ENCODE measurements at regions not wholly inside any gene's neighbourhood (a gene's known extent, or its start where the extent isn't known, plus 50 kb on each side); places are given as distances from the start of the nearest gene placed in this dataset.

DNA sequence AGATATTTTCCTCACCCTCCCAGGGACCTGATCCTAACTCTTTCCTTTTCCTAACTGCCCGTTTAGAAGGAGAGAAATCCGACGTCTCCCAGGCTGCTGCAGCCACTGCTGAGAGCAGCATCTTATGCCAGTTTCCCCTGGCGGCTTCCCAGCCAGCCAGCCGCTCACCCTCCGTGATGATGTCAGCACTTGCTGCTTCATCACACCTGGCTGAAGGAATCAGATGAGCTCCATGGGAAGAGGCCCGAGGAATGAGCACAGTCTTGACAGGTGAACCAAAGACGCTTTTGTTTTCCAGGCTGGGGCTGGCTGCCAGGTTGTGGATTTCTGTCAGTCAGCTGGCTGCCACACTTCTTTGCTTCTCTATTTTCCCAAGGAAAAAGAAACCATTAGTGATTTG is 445.1 kb upstream of the RBMS3 start:
- DNase-seq (ENCODE audit: low spot score) = peak; percentile 16
- H3K4me3 ChIP-seq = no peak overlapping the region
- no peaks in the 10 kb centered on the region for H3K27me3 ChIP-seq (replicated peaks; ENCODE audit: insufficient read depth)
- no peak overlapping the region for H3K27ac ChIP-seq
- whole genome bisulfite sequencing = 22% methylated on average over 8 of the region's 8 CpGs
- no peaks in the 10 kb centered on the region for H3K4me1 ChIP-seq (replicated peaks)
- no peaks in the 10 kb centered on the region for H3K36me3 ChIP-seq
- intact Hi-C loops (cut with DNase I) = no loop called here
- TF ChIP-seq, protein P1, sequence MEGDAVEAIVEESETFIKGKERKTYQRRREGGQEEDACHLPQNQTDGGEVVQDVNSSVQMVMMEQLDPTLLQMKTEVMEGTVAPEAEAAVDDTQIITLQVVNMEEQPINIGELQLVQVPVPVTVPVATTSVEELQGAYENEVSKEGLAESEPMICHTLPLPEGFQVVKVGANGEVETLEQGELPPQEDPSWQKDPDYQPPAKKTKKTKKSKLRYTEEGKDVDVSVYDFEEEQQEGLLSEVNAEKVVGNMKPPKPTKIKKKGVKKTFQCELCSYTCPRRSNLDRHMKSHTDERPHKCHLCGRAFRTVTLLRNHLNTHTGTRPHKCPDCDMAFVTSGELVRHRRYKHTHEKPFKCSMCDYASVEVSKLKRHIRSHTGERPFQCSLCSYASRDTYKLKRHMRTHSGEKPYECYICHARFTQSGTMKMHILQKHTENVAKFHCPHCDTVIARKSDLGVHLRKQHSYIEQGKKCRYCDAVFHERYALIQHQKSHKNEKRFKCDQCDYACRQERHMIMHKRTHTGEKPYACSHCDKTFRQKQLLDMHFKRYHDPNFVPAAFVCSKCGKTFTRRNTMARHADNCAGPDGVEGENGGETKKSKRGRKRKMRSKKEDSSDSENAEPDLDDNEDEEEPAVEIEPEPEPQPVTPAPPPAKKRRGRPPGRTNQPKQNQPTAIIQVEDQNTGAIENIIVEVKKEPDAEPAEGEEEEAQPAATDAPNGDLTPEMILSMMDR (IDR thresholded peaks at IDR 0.05) = no peak
- TF ChIP-seq POLR2AphosphoS5 (IDR thresholded peaks at IDR 0.05) (no peak), POLR2A (IDR thresholded peaks at IDR 0.05) (no peak)
- no peaks in the 10 kb centered on the region for H3K9me3 ChIP-seq

DNA sequence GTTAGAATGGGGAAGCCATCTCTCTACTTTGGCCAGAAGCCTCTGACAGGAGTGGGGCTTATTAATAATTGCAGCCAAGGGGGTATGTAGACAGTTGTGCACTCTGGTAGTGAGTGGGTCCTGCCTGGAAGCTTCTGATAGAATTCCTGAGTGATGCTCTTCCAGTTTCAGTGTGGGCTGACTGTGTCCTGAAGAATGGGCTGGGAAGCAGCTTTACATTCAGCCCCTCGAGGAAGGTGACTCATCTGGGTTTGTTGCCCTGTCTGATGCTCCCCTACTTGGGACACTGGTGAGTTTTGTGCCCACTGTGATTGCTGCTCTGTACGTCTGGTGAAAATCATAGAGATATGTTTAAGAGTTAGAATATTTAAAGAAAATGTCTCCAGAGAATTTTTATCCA is 444.7 kb upstream of the RBMS3 start:
- WGBS = 78% methylated on average over 2 of the region's 2 CpGs
- intact Hi-C loops (cut with DNase I) = no loop called here
- no peak for DNase-seq (ENCODE audit: low spot score)
- no peaks in the 10 kb centered on the region for H3K4me1 ChIP-seq (replicated peaks)
- no peaks in the 10 kb centered on the region for H3K9me3 ChIP-seq
- H3K27ac ChIP-seq = no peak overlapping the region
- H3K36me3 ChIP-seq = no peaks in the 10 kb centered on the region
- TF ChIP-seq, protein P1 (IDR thresholded peaks at IDR 0.05) = no peak
- no peak for TF ChIP-seq POLR2AphosphoS5 (IDR thresholded peaks at IDR 0.05)
- no peak for TF ChIP-seq POLR2A (IDR thresholded peaks at IDR 0.05)
- no peaks in the 10 kb centered on the region for H3K27me3 ChIP-seq (replicated peaks; ENCODE audit: insufficient read depth)
- H3K4me3 ChIP-seq = no peak overlapping the region

DNA sequence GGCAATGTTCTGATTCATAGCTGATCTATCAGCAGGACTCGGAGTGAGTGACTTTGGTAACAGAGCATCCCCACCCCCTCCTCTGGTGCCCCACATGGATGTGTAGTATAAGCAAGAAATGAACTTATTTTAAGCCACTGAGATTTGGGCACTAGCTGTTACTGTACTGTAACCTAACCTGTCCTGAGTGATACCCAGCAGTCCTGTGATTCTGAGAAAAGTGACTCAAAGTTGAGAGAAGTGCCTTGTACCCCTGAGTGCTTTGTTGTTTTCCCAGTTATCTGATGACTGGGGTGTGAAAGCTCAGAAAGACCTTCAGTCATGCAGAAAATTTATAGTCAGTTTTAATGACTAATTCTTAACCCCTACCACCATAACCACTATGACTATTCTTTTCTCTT is 439.9 kb upstream of the RBMS3 start:
- no peak overlapping the region for H3K27ac ChIP-seq
- H3K4me1 ChIP-seq (replicated peaks) = no peaks in the 10 kb centered on the region
- no peaks in the 10 kb centered on the region for H3K9me3 ChIP-seq
- no peaks in the 10 kb centered on the region for H3K27me3 ChIP-seq (replicated peaks; ENCODE audit: insufficient read depth)
- 84% methylated on average over 1 of the region's 1 CpG for WGBS
- H3K36me3 ChIP-seq = no peaks in the 10 kb centered on the region
- no peak for DNase-seq (ENCODE audit: low spot score)
- intact Hi-C loops (cut with DNase I) = no loop called here
- H3K4me3 ChIP-seq = no peak overlapping the region
- no peak for TF ChIP-seq POLR2AphosphoS5 (IDR thresholded peaks at IDR 0.05)
- TF ChIP-seq, protein P1 (IDR thresholded peaks at IDR 0.05) = no peak
- TF ChIP-seq POLR2A (IDR thresholded peaks at IDR 0.05) = no peak

DNA sequence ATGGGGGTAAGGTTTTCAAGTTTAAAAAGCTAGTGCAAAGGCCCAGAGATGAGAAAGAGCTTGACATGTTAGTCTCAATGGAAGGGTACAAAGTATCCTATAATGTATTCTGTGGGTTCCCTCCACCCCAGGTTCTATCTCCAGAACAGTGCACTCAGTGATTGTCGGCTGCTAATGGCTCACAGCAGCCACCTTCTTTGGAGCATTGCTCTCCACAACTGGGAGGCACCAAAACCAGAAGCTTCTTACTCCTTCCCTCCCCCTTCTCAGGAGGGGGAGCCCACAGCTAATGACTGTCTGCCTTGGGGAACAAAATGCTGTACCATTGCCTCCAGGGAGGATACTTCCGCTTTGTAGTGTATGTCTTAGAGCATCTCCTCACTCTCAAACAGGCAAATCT is 439.4 kb upstream of the RBMS3 start:
- Histone ChIP-seq H3K4me1 (replicated peaks) (no peaks in the 10 kb centered on the region), H3K4me3 (no peak overlapping the region), H3K9me3 (no peaks in the 10 kb centered on the region), H3K36me3 (no peaks in the 10 kb centered on the region), H3K27me3 (replicated peaks; ENCODE audit: insufficient read depth) (no peaks in the 10 kb centered on the region), H3K27ac (no peak overlapping the region)
- TF ChIP-seq, protein P1 (IDR thresholded peaks at IDR 0.05) = no peak
- TF ChIP-seq POLR2A (IDR thresholded peaks at IDR 0.05) = no peak
- TF ChIP-seq POLR2AphosphoS5 (IDR thresholded peaks at IDR 0.05) = no peak
- intact Hi-C loops (cut with DNase I) = no loop called here
- no peak for DNase-seq (ENCODE audit: low spot score)
- WGBS = 72% methylated on average over 2 of the region's 2 CpGs

DNA sequence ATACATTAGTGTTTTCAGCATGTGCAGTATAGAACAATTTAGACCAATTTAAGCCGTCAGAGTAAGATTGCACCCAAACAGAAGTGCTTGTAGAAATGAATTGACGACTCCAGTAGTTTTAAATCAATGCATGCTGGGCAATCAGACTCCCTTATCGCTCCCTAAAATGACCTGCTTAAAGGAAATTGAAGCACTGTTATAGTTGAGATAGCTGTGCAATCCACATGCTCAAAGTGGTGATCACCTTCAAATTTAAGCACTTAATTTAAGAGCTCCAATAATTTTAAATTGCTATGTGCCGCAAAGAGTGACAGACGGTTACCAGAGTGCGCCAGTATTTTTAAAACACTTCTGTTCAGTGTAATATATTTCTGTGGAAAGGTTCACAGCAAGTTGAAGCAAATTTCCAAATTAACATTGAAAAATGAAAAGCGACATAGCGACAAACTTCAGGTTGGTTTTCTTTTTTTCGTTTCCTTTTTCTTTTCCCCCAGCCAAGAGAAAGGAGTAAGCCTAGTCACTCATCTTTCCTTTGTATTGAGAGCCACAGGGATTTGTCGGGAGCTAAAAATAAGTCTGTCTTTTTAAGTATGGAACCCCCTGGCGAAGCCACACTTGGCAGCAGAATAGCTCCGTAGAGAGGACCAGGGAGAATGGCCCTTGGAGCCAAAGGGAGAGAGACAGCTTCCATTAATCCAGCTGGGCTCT is 436.4 kb upstream of the RBMS3 start:
- Histone ChIP-seq H3K9me3 (no peaks in the 10 kb centered on the region), H3K4me1 (replicated peaks) (no peaks in the 10 kb centered on the region), H3K27ac (no peak overlapping the region), H3K4me3 (no peak overlapping the region), H3K36me3 (no peaks in the 10 kb centered on the region), H3K27me3 (replicated peaks; ENCODE audit: insufficient read depth) (no peaks in the 10 kb centered on the region)
- WGBS = 93% methylated on average over 12 of the region's 12 CpGs
- no peak for DNase-seq (ENCODE audit: low spot score)
- intact Hi-C loops (cut with DNase I) = no loop called here
- TF ChIP-seq POLR2A (IDR thresholded peaks at IDR 0.05) (no peak), POLR2AphosphoS5 (IDR thresholded peaks at IDR 0.05) (no peak)
- TF ChIP-seq, protein P1 (IDR thresholded peaks at IDR 0.05) = no peak
